GM23338 (cell line): ENCODE measurements at regions not wholly inside any gene's neighbourhood (a gene's known extent, or its start where the extent isn't known, plus 50 kb on each side); places are given as distances from the start of the nearest gene placed in this dataset.

Source experiments
- CTCF ChIP-seq, 2 experiments: fragments of 200-600 bp in 1 of 2; sonication (generic) in 1 of 2; conservative IDR thresholded peaks; 2 replicates each; pipeline versions ENCODE4 v1.5.1 to v1.6.1; 2016 to 2017; ENCODE audit warnings: antibody characterized with exemption in 2 of 2, low read depth in 2 of 2, mild to moderate bottlenecking in 2 of 2, moderate library complexity in 1 of 2
- REST ChIP-seq: IDR thresholded peaks from one replicate; pipeline ENCODE4 v1.6.1; 2018; ENCODE audit warnings: antibody characterized with exemption; ENCODE audit not compliant: unreplicated experiment

- TF ChIP-seq CTCF (conservative IDR thresholded peaks at IDR 0.05; ENCODE audit: low read depth in 2 of 2) (no peak), REST (no peak)
Observed at GRCh38 chr4:31422006-31422405, 701.8 kb downstream of the PCDH7 start.
